DMS153 (cell line): ENCODE measurements at regions not wholly inside any gene's neighbourhood (a gene's known extent, or its start where the extent isn't known, plus 50 kb on each side); places are given as distances from the start of the nearest gene placed in this dataset.
"Not testable (repeated sequence)": the region's sequence is repeated elsewhere in the genome, so short reads cannot be mapped to it uniquely, and the experiment has no call there.

Experiments
- DNase-seq: peaks from one replicate; lab custom pipeline; 2025; lab: John Stamatoyannopoulos, UW

DNA sequence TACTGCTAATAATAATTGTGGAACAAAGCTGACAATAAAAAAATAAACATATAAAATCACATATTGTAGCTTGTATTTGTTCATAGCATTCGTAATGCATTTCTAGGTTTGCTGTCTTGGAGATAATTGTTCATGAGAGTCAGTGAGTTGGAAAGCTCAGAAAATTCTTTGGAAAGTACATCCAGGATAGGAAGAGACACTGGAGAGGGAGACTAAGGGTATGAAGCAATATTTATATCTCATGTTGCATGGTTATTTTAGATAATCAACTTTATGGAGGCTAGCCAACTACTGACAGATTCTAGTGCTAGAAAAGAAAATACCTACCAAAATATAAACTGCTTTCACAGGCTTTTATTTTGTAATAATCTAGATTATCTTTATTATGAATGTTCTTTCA is 1095.2 kb downstream of the FSCB start:
- no peak for DNase-seq

DNA sequence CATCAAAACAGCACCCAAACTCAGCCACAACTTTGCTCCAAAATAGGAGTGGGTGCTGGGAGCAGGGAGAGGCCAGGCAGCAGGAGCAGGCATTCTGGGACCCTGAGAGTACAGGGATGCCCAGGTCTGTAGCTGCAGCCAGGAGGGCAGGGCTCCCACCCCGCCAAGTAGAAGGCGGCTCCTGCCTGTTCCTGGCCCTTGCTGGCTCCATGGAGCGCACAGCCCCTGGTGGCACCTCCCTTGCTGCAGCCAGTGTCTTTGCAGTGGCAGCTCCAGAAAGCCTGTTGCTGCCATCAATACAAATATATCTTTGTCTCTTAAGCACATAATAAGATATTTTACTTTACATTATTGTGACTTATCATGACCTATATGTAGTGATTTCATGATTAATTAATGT is 1096.5 kb downstream of the FSCB start:
- DNase-seq, result no peak

DNA sequence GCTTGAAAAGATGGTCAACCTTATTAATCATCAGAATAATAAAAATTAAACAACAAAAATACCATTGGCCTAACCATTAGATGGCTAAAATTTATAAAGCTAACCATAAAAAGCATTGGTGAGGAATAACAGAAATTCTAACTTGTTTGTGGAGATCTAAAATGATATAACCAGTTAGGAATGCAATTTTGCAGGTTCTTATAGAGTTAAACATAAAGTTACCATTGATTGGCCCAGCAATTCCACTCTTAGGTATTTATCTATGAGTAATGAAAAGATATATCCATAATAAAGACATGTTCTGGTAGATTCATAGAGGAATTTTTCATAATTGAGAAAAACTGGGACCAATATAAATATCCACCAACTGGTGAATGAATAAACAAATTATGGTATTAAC is 1098.6 kb downstream of the FSCB start:
- no peak for DNase-seq

DNA sequence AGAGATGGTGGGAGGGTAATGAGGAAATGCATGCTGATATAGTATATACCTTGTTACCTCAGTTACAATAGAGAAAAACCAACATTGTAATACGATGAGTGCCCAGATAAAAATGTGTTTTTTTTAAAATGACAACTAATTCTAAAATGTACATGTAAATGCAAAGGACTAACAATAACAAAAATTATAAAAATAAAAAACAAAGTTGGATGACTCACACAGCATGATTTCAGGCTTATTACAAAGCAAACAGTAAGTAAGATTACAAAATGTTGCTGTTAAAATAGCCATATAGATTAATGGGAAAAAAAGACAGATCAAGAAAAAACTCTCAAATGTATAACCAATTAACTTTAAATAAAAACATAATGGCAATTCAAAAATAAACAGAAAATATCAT is 1099.4 kb downstream of the FSCB start:
- DNase-seq, result no peak

DNA sequence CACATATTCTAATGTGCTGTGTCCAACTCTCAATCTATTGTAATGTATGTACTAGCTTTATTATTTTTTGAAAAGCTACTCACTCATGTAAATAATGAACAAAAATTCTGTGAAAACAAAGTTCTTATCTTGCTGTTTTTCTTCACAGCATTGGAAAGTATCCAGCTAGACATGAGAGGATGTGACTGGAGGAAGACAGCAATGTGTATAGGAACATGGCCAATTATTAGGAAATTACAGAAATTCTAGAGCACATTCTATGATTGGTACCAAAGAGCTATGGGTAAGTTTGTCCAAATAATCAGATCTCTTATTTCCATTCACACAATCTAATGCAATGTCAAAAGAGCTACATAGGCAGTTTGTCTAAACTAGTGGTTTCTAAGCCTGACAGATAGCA is 1100.2 kb downstream of the FSCB start:
- DNase-seq, result no peak

DNA sequence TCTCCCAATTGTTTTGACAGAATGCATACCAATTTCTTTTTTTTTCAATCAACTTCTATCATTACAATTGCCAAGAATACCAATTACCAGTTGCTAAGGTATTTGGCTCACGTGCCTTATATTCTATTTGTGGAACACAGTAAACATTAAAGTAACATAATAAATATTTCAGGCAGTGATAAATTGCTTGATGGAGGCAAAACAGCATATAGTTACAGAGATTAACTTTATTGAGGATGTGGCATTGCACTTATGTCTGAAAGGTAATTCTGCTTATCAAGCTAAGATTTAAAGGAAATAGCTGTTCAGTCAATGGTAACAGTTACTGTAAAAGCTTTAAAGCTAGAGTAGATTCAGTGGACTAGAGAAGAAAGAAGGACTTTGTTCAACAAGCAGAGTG is 1107.8 kb downstream of the FSCB start:
- no peak for DNase-seq

DNA sequence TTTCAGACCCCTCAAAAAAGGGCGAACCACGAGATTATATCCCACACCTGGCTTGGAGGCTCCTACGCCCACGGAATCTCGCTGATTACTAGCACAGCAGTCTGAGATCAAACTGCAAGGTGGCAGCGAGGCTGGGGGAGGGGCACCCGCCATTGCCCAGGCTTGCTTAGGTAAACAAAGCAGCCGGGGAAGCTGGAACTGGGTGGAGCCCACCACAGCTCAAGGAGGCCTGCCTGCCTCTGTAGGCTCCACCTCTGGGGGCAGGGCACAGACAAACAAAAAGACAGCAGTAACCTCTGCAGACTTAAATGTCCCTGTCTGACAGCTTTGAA is 1136.6 kb downstream of the FSCB start:
- DNase-seq, result not testable (repeated sequence)

DNA sequence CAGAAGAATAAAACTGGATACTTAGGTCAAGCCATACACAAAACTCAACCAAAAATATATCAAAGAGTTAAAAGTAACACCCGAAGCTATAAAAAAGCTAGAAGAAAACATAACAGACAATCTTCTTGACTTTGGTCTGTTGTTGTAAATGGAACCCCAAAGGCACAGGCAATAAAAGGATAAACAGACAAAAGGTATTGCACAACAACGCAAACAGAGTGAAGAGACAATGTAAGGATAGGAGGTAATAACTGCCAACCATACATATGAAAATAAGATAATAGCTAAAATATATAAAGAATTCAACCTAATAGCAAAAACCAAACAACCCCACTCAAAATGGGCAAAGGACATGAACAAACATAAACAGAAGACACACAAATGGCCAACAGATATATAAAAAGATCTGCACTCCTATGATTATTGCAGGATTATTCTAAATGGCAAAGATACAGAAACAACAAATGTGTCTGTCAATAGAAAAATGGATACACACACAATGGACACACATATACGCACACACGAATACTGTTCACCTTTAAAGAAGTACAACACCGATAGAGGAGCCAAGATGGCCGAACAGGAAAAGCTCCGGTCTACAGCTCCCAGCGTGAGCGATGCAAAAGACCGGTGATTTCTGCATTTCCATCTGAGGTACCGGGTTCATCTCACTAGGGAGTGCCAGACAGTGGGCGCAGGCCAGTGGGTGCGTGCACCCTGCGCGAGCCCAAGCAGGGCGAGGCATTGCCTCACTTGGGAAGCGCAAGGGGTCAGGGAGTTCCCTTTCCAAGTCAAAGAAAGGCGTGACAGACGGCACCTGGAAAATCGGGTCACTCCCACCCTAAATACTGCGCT is 1137.1 kb downstream of the FSCB start:
- DNase-seq, result no peak

DNA sequence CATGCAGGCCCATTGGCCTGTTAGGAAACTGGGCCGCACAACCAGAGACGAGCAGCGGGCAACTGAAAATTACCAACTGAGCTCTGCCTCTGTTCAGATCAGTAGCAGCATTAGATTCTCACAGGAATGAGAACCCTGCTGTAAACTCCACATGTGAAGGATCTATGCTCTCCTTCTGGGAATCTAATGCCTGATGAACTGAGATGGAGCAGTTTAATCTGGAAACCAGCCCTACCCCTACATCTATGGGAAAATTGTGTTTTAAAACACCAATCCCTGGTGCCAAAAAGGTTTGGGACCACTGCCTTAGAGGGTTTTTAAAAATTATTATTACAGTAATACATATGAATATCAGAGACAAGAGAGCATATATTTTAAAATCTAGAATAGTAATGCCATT is 1144.5 kb downstream of the FSCB start:
- no peak for DNase-seq

DNA sequence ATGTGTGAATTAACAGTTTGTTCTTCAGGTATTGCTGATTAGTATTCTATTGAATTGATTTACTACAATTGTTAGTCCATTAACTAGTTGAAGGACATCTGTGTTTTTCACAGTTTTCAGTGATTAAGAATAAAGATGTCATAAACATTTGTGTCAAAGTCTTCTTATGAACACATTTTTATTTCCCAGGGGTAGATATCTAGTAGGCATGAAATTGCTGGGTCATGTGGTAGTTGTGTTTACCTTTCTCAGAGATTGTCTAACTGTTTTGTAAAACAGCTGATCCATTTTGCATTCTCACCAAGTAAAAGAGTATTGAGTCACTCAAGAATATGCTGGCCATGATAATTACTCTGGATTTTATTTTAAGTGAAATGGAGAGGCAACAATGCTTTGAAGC is 1145.3 kb downstream of the FSCB start:
- no peak for DNase-seq

DNA sequence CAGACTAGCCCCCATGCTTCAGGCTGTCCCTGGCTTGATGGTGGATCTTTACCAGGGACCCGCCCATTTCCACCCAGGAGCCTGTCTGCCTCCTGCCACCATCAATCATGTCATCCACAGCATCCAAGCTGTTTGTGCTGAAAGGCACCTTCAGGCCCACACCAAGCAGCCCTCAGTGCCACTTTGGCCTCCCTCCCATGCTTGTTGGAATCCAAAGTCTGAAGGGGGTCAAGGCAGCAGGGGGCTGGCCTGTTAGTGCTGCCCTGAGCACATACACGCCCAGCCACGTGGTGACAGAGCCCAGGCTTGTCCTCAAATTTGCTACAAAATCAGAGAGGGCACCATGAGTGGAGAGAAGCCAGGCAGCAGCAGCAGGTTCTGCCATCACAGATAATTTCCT is 1146.8 kb downstream of the FSCB start:
- DNase-seq, result no peak

DNA sequence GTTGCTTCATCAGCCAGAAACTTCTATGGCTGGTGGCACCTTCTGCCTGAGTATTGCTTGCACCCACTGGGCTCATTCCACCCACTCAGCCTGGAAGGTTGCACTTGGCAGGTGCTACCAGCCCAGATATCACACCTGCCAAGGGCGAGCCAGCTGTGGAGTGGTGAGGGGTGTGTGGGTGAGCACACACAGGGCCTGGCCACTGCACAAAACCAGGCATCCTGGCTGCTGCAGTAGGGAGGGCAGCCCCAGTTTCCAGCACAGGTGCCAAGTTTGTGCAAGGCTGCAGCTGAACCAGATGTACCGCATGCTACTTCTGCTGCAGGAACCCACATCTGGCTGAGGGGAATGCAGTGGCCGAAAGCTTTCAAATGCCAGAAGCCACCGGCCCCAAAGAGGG is 1147.8 kb downstream of the FSCB start:
- DNase-seq, result no peak

DNA sequence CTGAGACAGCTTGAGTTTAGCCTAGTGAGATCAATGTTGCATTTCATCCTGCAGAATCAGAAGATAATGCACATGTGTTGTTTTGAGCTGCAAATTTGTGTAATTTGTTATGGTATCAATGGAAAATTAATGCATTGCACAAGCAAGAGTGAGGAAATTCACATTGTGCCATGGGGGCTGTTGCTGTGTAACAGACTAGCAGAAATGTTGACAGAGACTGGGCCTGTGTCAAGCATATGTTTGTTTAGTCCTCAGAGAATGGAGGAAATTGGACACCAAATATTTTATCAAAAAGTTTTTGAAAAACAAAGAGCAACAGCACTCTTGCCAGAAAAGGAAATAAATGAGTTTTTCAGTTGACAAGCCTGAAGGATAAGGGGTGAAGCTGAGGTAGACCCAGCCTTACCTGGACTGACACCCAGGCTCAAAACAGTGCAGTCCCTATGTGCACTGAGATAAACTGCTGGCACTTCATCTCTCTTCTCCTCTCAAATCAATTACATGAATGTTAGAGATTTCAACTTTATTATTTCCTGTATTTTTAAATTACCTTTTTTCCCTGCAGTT is 1150.0 kb downstream of the FSCB start:
- no peak for DNase-seq

DNA sequence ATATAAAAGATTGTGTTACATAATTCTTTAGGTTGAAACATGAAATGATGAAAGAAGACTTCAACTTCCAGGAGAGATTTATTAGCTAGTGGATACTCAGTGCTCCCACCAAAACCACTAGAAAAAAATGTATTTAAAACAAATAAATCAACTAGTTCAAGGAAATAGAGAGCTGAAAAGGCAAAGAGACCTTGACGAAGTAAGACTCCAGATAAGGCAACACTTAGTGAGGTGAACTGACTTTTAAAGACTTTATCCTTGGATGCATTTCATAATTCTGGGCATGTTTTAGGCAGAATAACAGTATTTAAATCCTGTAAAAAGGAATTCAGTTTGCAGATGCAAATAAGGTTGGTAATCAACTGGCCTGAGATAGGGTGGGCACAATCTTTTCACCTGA is 1150.7 kb downstream of the FSCB start:
- no peak for DNase-seq

DNA sequence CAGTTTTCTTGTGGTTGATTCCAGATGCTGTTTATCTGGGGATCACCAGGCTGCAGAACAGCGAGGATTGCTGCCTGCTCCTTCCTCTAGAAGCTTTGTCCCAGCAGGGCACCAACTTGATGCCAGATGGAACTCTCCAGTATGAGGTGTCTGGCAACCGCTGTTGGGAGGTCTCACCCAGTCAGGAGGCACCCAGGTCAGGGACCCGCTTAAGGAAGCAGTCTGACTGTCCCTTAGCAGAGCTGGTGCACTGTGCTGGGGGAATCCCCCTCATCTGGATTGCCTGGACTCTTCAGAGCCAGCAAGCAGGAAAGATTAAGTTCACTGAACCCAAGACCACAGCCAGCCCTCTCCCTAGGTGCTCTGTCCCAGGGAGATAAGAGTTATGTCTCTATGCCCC is 1165.2 kb downstream of the FSCB start:
- no peak for DNase-seq

DNA sequence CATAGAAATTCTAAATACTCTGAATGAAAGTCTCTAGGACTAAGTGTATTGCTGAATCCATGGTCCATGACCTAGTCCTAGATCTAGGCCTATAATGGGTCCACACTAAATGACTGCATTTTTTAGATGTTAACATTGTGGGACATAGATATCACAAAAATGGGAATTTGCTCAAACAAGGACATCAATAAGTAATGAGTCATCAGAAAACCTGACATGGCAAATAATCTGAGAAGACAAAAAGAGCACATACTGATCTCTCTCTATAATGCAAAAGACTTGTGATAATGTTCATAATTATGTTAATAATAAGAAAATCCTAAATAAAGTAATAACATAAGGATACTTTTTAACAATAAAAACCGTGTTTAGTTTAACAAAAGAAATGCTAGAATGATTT is 1168.4 kb downstream of the FSCB start:
- DNase-seq, result no peak

DNA sequence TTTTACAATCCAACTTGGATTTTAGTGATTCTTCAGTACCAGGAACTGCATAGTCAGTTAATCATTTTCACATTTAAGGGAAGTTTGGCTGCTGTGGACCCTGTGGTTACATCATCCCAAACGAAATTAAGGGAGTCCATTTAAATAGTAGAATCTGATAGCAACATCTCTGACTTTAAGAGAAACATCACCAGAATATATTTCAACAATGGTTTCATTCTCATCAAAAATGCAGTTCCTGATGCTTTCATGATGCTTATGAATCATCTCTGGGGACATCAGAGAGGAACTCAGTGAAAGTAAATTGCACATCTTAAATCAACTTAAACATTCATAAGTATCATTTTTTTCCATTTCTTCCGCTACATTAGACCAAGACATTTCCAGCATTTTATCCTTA is 1170.7 kb downstream of the FSCB start:
- no peak for DNase-seq

DNA sequence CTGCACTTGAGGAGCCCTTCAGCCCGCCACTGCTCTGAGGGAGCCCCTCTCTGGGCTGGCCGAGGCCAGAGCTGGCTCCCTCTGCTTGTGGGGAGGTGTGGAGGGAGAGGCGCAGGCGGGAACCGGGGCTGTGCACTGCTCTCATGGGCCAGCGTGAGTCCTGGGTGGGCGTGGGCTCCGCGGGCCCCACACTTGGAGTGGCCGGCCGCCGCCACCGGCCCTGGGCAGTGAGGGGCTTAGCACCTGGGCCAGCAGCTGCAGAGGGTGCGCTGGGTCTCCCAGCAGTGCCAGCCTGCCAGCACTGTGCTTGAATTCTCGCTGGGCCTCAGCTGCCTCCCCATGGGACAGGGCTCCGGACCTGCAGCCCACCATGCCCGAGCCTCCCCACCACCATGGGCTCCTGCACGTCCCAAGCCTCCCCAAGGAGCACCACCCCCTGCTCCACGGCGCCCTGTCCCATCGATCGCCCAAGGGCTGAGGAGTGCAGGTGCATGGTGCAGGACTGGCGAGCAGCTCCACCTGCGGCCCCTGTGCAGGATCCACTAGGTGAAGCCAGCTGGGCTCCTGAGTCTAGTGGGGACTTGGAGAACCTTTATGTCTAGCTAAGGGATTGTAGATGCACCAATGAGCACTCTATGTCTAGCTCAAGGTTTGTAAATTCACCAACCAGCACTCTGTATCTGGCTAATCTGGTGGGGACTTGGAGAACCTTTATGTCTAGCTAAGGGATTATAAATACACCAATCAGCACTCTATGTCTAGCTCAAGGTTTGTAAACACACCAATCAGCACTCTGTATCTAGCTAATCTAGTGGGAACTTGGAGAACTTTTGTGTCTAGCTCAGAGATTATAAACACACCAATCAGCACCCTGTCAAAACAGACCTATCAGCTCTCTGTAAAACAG is 1180.3 kb downstream of the FSCB start:
- not testable (repeated sequence) for DNase-seq

DNA sequence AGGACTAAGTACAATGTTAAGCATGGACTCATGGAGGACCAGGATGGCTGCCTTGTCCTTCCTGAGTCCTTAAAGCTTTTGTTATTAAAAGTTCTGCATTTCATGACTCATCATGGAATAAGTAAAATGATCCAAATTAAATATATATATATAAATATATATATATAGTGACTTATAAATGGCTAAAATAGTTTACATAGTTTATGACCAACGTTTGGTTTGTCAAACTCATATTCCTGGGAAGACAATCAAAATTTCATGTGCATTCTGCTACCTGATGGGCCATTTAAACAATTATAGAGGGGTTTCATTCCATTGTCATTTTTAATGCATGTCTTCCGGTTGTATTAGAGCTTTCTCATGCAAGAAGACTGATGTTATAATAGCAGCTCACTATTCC is 1190.7 kb downstream of the FSCB start:
- no peak for DNase-seq

DNA sequence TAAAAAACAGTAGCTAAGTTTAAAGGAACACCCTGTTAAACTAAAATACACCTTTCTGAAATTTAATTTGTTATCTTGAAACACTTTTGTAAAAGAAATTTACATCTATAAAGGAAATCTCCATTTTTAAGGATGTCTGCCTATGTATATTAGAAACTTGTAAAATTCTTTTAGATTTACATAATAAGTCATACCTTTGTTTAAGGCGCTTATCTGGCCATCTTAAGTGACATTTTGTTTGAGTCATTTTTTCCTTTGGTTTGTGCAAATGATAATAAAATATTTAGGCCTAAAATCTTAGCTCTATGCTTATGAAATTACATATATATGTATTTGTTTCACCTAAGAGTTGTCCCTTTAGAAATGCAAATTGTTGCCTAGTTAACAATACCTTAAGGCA is 1193.4 kb downstream of the FSCB start:
- DNase-seq, result no peak

DNA sequence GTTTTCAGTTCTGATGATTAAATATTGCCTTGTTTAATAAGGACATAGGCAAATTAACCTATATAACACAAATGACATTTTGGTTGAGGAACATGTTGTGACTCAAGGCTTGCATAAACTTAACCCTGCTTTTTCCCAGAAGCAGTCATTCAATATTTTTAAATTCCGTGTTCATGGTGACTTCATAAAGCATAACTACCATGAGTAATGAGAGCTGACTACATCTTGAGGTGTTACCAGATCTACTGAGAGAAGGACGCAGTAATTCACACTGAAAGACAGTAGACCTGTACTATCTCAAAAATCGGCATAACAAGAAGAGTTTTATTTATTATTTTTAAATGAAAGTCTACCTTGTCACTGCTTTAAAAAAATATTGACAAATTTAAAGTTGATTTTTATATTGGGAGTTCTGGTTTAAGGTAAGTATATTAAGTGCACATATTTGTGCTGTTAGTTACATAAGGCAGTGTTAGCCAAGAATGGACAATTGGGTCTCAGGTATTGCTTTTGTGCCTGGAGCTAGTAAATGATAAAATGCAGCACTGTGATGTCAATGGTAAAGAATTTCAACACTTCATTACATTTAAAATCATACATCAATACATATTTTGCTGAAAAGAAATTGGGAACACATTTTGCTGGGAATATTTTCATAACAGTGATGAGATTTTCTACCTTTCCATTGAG is 1198.5 kb downstream of the FSCB start:
- no peak for DNase-seq

DNA sequence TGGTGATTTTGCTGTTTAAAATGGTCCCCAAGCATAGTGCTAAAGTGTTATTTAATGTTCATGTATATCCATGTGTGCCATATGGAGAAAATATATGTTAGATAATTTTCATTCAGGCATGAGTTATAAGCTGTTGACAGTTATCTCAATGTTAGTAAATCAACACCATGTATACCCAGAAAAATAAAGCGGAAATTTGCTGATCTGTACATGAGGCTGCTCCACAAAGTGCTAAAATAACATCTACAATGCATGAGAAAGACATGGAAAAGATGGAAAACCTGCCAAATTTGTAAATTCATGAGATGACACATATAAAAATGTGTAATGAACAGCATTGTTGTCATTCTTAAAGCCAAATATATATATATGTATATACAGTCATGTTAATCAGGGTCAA is 1199.2 kb downstream of the FSCB start:
- no peak for DNase-seq

DNA sequence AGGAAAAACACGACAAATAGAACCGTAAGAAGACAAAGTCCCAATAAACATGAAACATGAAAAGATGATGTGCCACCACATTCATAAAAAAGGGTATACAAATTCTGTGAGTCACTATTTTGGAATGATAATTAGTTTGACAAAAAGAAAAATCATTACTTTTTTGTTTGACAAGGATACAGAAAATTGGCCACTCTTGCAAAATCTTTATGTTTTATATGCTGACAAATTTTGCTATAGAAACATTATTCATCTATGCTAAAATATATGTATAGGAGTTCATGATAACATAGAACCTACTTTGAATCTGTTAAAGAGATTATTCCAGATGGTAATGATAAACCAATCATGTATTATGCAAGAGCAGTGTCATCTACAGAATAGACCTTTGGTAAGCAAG is 1201.0 kb downstream of the FSCB start:
- no peak for DNase-seq
